ENCODE measurements at regions not wholly inside any gene's neighbourhood (a gene's known extent, or its start where the extent isn't known, plus 50 kb on each side); places are given as distances from the start of the nearest gene placed in this dataset.

- TF ChIP-seq RBBP5 (IDR thresholded peaks at IDR 0.05; ENCODE audit: borderline replicate concordance, low read depth, low read length), result no peak
- TF ChIP-seq GTF2F1 (IDR thresholded peaks at IDR 0.05; ENCODE audit: borderline replicate concordance, low read depth, low read length), result no peak
- no peak for TF ChIP-seq BCL11A (IDR thresholded peaks at IDR 0.05; ENCODE audit: low read depth in 2 of 2, low read length in 2 of 2)
- TF ChIP-seq SAP30 (IDR thresholded peaks at IDR 0.05; ENCODE audit: insufficient read depth, insufficient replicate concordance, low read length), result no peak
- no peak for TF ChIP-seq EP300 (IDR thresholded peaks at IDR 0.05; ENCODE audit: borderline replicate concordance in 1 of 2, low read depth in 2 of 2, low read length in 2 of 2)
Measured at GRCh38 chr13:55538424-55538823, 1602.3 kb upstream of the PRR20A start (continued).

Measured in H1 (cell line).